ENCODE measurements at regions not wholly inside any gene's neighbourhood (a gene's known extent, or its start where the extent isn't known, plus 50 kb on each side); places are given as distances from the start of the nearest gene placed in this dataset.

DNA sequence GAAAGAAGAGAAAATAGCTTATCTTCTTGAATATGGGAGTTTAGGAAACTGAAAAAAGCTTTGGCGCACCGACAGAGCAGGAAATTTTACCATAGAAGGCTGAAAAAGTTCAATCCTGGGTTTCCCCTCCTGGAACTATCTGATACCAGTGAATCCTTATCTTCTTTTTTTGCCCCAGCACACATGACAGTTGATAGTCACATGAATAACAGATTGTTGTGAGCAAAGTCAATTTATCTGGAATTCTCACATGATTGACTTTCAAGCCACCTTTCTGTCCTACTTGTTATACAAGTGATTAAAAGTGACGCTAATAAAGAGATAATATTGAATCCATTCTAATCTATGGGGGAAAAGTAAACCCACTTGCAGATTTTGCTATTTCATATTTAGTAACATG, 365.8 kb upstream of the NPVF start:
- 84 to 96% (median 96%) methylated on average over 3 of the region's 3 CpGs for WGBS, 3 donors
- DNase-seq = no peak
- Histone ChIP-seq H3K4me3 (no peak overlapping the region), H3K9me3 (no peaks in the 10 kb centered on the region), H3K27ac (no peak overlapping the region), H3K4me1 (ENCODE audit: insufficient read depth) (no peaks in the 10 kb centered on the region), H3K27me3 (no peaks in the 10 kb centered on the region), H3K36me3 (no peaks in the 10 kb centered on the region)
- TF ChIP-seq, protein P1, sequence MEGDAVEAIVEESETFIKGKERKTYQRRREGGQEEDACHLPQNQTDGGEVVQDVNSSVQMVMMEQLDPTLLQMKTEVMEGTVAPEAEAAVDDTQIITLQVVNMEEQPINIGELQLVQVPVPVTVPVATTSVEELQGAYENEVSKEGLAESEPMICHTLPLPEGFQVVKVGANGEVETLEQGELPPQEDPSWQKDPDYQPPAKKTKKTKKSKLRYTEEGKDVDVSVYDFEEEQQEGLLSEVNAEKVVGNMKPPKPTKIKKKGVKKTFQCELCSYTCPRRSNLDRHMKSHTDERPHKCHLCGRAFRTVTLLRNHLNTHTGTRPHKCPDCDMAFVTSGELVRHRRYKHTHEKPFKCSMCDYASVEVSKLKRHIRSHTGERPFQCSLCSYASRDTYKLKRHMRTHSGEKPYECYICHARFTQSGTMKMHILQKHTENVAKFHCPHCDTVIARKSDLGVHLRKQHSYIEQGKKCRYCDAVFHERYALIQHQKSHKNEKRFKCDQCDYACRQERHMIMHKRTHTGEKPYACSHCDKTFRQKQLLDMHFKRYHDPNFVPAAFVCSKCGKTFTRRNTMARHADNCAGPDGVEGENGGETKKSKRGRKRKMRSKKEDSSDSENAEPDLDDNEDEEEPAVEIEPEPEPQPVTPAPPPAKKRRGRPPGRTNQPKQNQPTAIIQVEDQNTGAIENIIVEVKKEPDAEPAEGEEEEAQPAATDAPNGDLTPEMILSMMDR (IDR thresholded peaks at IDR 0.05) = no peak
- no peak for TF ChIP-seq EP300 (IDR thresholded peaks at IDR 0.05)
- TF ChIP-seq POLR2A (IDR thresholded peaks at IDR 0.05) = no peak
- intact Hi-C loops (cut with DNase I) = loop anchor here in 1 of 4 donors (10.0 kb wide), 1 partner anchor 1949 kb away; no protein-coding TSS in a partner anchor

GRCh38 chr7:25594728-25595127, 366.4 kb upstream of the NPVF start:
- Histone ChIP-seq H3K27ac (no peak overlapping the region), H3K4me3 (no peak overlapping the region), H3K9me3 (no peaks in the 10 kb centered on the region), H3K27me3 (no peaks in the 10 kb centered on the region), H3K36me3 (no peaks in the 10 kb centered on the region), H3K4me1 (ENCODE audit: insufficient read depth) (no peaks in the 10 kb centered on the region)
- TF ChIP-seq EP300 (IDR thresholded peaks at IDR 0.05) (no peak), POLR2A (IDR thresholded peaks at IDR 0.05) (no peak)
- TF ChIP-seq, protein P1 (IDR thresholded peaks at IDR 0.05) = no peak
- WGBS, 3 donors = 66 to 73% (median 72%) methylated on average over 2 of the region's 2 CpGs
- intact Hi-C loops (cut with DNase I) = loop anchor here in 1 of 4 donors (10.0 kb wide), 1 partner anchor 1950 kb away; no protein-coding TSS in a partner anchor
- DNase-seq = no peak

DNA sequence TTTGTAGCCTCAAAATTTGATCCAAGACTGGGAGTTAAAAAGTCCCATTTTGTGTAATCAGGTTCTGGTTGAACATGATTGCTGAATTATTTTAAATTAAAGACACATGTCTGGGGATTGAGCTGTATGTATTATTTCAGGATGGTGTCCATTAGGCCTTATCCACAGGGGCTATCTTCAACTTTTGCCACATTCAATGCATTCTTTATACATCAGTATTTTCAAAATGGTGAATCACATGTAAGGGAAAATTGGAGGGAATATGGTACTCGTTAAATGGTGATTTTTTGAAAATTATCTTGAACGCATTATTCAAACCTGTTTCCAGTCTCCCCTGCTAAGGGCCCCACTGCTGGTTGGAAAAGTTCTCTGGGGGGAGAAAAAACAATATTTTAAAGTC, 367.7 kb upstream of the NPVF start:
- WGBS, 3 donors = 95 to 99% (median 96%) methylated on average over 2 of the region's 2 CpGs
- intact Hi-C loops (cut with DNase I) = loop anchor here in 1 of 4 donors (10.0 kb wide), 1 partner anchor 1951 kb away; no protein-coding TSS in a partner anchor
- Histone ChIP-seq H3K4me3 (no peak overlapping the region), H3K9me3 (no peaks in the 10 kb centered on the region), H3K36me3 (no peaks in the 10 kb centered on the region), H3K4me1 (ENCODE audit: insufficient read depth) (no peaks in the 10 kb centered on the region), H3K27me3 (no peaks in the 10 kb centered on the region), H3K27ac (no peak overlapping the region)
- TF ChIP-seq POLR2A (IDR thresholded peaks at IDR 0.05) (no peak), EP300 (IDR thresholded peaks at IDR 0.05) (no peak)
- TF ChIP-seq, protein P1 (IDR thresholded peaks at IDR 0.05) = no peak
- DNase-seq = no peak

DNA sequence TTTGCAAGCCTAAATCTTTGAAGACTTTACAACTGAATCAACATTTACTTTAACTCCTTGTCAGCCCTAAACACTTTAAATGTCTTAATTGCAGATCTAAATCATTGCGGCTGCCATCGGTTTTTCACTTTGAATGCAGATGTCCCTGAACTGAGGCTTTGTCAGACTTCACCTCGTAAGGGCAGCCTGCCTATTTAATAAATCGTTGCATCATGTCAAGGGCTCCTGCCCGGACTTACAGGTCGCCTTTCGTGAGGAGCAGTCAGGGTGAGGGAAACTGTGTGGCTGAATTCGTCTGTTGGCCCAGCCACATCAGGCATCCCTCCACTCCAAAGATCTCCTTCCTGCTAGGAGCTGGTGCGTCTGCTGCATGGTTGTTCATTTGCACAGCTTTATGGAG, 368.2 kb upstream of the NPVF start:
- Histone ChIP-seq H3K27me3 (no peaks in the 10 kb centered on the region), H3K27ac (no peak overlapping the region), H3K4me3 (no peak overlapping the region), H3K9me3 (no peaks in the 10 kb centered on the region), H3K36me3 (no peaks in the 10 kb centered on the region), H3K4me1 (ENCODE audit: insufficient read depth) (no peaks in the 10 kb centered on the region)
- WGBS, 3 donors = 88 to 90% (median 89%) methylated on average over 9 of the region's 9 CpGs
- DNase-seq = no peak
- intact Hi-C loops (cut with DNase I) = loop anchor here in 1 of 4 donors (10.0 kb wide), 1 partner anchor 1952 kb away; no protein-coding TSS in a partner anchor
- TF ChIP-seq EP300 (IDR thresholded peaks at IDR 0.05) (no peak), POLR2A (IDR thresholded peaks at IDR 0.05) (no peak)
- TF ChIP-seq, protein P1 (IDR thresholded peaks at IDR 0.05) = no peak
